GM21786 (cell line): ENCODE measurements at regions not wholly inside any gene's neighbourhood (a gene's known extent, or its start where the extent isn't known, plus 50 kb on each side); places are given as distances from the start of the nearest gene placed in this dataset.
A peak's percentile ranks its signal among the peaks of the same experiment; 100 is the strongest.
"Not testable (repeated sequence)": the region's sequence is repeated elsewhere in the genome, so short reads cannot be mapped to it uniquely, and the experiment has no call there.

ENCODE experiments used
- ATAC-seq: cut with Tn5 transposase; IDR thresholded peaks from one replicate; pipeline ENCODE4 v1.9.1; 2021; ENCODE audit not compliant: unreplicated experiment

DNA sequence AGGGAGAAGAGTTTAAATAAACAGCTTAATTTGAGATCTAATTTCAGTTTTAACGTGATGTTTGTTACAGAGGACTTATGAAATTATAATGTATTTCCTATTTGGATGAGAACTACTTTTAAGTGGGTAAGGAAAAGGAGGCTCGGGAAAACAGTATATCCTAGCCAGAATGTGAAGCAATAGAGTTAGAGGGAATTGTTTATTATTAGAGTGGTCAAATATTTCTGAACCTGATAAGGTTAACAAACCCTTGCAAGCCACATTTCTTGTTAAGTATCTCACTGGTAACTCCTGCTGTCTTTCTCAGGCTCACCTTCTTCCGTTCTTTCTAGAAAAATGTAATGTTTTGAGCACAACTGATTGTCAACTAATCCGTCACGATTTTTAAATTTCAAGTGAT, 335.1 kb upstream of the MBL2 start:
- no peak for ATAC-seq

DNA sequence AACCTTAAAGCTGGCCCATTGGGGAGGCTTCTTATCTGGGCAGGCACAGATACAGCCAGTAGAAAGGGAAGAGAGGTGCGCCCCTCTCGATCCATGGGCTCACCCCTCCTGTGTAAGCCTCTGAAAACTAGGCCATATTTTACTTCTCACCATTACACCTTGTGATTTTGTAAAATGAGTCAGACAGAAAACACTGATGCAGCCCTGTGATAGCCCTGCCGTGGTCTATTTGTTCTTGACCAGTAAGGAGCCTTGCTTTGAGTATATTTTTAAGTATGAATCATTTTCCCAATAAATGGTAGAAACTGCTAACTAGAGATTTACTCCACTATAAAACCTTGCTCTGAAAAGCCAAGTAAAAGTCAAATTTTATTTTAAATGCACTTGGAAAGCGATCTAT, 329.8 kb upstream of the MBL2 start:
- no peak for ATAC-seq

DNA sequence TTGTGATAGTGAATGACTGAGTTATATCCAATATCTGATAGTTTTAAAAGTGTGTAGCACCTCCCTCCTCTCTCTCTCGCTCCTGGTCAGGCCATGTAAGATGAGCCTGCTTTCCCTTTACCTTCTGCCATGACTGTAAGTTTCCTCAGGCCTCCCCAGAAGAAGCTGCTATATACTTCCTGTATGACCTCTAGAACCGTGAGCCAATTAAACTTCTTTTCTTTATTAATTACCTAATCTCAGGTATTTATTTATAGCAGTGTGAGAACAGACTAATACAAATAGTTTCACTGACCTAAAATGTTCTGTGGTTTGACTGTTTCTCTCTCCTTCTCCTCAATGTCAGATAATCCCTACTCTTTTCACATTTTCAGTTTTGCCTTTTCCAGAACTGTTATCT, 321.3 kb upstream of the MBL2 start:
- ATAC-seq, result no peak

DNA sequence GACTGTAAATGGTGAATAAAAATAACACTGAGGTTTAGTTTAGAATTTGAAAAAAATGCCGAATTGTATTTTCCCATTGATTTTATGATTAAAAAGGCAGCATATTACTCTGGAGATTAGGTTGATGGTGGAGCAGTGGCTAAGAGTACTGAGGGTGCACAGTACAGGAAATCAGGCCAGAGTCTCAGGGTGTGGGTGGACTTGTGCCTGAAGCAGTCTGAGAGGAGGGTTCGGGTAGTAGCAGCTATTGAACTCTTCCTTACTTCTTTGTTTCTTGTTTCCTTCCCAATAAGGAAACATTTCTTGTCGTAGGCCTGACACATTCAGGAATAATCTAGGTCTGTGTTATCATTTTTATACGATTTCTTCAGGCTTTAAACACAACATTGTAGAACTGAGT, 319.0 kb upstream of the MBL2 start:
- no peak for ATAC-seq

DNA sequence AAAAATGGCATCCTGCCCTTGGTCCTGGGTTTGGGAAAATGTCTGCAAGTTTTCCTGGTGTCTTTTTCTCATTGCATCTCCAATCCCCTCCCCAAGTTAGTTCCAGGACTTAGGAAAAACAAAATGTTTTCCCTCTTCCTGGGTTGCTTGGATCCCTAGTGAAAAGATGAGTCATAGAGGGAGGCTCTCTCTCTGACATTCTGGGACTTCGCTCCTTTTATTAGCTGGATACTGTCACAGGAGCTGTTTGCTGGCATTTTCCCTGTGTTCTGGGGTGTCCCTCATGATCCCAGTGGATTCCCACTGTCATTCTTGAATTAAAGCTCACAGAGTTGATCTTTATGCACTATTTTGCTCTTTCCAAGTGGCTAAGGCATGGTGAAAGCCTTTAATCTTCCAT, 316.4 kb upstream of the MBL2 start:
- no peak for ATAC-seq

DNA sequence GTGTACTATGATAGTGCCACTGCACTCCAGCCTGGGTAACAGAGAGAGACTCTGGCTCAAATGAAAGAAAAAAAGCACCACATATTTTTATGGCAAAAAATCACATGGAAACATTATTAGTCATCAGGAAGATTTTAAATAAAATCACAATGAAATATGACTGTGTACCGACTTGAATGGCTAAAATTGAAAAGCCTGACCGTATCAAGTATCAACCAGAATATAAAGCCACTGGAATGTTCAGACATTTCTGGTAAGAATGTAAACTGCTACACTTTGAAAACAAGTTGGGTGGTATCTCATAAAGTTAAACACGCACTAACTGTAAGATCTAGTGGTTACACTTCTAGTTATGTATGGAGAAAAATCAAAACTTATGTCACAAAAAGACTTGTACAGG, 306.7 kb upstream of the MBL2 start:
- ATAC-seq, result no peak

DNA sequence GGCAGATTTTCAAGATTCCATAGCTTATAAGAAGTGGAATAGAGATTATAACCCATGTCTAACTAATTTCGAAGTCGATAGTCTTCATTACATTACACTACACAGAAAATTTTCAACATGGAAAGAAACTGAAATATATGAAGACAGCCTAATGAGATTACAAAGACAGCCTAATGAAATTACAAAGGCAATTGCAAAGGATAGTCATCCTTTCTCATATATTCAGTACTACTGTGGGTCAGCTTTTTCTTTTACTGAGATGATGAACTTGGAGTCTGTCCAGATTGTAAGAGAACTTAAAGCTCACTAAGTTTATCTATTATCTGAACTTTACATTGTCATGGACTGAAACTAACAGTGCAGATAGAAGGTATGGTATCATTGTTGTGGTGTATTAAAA, 304.4 kb upstream of the MBL2 start:
- no peak for ATAC-seq

DNA sequence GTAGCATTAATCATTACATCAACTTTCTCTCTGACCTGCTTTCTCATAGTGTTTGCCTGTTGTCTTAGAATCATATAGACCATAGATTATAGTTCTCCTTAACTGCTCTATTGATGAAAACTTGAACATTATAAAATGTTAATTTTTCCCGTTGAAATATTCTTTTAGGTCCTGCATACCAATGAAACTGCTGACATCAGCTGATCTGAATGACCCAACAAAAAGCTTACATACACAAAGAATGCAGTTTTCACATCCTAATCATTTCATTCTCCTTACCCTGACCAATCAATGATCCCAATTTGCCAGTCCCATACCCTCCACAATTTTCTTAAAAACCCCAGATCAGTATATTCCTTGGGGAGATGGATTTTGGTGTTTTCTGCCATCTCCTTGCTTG, 302.9 kb upstream of the MBL2 start:
- ATAC-seq, result no peak

DNA sequence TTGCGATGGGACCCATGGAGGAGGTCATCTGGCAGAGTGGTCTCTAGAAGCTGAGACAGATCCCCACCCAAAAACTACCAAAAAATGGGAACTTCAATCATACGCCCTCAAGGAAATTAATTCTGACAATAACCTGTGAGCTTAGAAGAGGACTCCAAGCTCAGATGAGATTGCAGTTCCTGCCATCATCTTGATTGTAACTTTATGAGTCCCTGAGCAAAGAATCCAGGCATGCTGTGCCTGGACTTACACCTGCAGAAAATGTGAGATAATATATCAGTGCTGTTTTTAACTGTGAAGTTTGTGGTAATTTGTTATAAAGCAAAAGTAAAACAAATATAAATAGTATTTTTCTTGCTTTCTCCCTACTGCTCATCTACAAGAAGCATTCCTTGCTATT, 299.6 kb upstream of the MBL2 start:
- ATAC-seq, result no peak

DNA sequence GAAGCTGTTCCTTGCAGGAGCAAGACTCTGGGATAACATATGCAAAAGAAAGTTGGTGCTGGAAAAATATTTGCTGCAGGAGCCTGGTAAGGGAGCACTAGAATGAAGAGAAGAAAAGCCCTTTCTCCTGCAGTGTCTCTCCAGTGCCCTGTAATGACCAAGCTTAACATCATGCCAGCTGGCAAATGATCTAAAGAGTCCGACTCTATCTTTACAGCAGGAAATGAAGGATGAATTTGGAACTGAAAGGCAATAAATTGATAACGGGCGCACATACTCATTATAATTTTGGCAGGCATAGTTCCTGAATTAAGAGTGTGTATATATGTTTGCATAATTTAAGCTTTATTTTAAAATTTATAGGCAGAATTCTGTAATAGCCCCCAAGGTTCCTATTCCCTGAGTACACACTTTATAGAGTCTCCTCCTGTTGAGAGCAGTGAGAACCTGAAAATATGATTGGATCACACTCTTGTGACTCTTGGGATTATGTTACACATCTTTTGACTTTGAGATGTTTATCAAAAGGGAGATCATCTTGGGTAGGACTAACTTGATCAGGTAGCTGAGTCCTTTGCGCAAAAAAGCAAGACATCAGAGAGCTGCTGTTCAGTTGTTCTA, 299.0 kb upstream of the MBL2 start:
- no peak for ATAC-seq

DNA sequence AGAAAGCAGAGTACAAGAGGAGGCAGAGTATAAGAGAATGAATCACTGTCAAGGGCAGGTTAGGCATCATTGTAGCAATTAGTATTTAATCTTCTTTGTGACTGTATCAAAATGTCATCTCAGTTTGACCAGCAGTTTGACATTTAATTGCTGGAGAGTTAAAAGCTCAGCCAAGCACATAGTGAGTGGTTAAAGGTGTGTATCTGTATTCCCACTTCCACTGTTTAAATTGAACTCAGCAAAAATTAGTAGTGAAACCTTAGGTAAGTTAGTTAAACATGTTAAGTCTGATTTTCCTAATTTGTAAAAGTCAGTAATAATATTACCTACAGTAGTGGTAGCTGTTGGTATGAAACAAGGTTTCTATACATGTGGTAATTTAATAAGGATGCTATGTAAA, 296.4 kb upstream of the MBL2 start:
- no peak for ATAC-seq

DNA sequence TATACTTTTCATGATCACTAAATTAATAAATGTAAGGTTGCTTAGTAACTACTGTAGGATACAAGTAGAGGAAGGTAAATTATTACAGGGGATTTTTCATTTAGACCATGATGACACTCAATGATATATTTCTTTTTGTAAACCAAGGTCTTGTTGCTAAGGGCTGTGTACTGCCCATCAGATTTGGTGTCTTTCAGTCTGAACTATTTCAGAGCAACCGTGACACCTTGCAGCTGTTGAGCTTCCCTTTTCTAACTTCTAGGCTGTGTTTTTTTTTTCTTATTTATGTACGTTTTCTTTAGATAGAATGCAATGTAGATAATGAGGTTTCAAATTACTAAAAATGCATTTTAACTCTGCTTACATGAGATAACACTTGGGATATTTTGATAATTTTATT, 292.0 kb upstream of the MBL2 start:
- no peak for ATAC-seq

DNA sequence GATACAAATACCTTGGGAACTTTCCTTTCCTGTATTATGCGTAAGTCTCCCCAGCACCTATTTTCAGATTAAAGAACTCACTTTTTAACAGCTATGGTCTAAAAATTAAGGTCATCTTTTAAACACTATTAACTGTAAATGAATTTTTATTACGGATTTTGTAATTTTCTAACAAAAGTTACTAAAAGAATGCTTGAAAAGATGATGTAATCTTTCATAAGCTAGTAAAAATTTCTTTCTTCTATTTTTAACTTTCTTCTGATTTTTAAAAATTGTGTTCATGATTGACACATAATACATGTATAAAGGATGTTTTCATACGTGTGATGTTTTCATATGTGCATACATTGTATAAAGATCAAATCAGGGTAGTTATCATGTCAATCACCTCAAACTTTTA, 291.2 kb upstream of the MBL2 start:
- ATAC-seq, result no peak

DNA sequence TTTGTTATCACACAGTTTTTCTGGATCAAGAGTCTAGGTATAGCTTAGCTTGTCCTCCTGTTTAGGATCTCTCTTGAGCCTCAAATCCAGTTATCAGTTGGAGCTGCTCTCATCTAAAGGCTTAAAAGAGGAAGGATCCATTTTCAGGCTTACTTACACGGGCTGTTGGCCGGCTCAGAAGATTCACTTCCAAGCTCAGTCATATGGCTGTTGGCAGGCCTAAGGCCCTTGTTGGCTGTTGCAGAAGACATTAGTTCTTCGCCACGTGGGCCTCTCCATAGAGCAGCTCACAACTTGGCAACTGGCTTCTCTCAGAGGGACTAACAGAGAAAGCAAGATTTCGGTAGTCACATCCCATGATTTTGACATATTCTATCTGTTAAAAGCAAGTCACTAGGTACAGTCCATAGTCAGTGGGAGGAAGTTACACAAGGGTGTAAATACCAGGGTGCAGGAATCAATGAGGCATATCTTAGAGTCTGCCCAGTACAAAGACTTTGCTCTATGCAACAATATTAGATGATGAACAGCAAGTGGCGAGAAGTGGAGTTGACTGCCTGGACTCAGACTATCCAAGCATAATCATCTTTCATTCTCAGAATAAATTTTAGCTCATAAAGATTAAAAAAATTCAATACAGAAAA, 280.1 kb upstream of the MBL2 start:
- ATAC-seq, result no peak

DNA sequence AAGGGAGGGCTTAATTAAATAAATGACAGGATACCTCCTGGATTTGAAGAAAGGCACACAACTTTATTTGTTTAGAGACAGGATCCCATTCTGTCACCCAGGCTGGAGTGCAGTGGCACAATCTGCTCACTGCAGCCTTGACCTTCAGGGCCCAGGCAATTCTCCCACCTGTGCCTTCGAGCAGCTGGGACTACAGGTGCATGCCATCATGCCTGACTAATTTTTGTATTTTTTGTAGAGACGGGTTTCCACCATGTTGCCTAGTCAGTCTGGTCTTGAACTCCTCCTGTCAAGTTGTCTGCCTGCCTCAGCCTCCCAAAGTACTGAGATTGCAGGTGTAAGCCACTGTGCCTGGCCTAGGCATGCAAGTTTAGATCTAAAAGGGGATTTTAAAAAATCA, 272.7 kb upstream of the MBL2 start:
- ATAC-seq, result no peak

DNA sequence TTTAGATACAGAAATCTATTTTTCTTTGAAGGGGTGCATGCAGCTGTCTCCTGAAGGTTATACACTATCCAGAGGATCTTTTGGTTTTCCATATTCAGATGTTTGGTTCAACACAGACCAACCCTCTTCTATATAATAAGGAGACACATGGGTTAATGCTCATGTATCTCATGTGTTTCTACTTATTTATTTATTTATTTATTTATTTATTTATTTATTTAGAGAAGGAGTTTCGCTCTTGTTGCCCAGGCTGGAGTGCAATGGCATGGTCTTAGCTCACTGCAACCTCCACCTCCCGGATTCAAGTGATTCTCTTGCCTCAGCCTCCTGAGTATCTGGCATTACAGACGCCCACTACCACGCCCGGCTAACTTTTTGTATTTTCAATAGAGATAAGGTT, 263.2 kb upstream of the MBL2 start:
- ATAC-seq, result not testable (repeated sequence)

DNA sequence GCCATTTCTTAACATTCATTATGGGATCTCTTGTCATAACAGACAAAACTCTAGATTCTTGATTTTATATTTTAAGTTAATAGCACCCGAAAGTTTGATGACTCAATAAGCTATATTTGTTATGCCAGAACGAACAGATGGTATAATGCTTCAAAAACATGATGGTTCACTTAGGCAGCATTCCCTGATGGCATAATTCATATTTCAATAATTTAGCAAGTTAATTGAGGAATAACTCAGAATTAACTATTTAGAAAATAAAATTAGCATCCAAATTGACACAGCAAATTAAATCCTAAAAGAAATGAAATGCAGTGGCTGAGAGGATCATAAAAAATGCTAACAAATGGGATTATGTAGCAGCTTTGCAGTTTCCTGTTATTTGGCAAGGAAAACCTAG, 260.8 kb upstream of the MBL2 start:
- no peak for ATAC-seq

DNA sequence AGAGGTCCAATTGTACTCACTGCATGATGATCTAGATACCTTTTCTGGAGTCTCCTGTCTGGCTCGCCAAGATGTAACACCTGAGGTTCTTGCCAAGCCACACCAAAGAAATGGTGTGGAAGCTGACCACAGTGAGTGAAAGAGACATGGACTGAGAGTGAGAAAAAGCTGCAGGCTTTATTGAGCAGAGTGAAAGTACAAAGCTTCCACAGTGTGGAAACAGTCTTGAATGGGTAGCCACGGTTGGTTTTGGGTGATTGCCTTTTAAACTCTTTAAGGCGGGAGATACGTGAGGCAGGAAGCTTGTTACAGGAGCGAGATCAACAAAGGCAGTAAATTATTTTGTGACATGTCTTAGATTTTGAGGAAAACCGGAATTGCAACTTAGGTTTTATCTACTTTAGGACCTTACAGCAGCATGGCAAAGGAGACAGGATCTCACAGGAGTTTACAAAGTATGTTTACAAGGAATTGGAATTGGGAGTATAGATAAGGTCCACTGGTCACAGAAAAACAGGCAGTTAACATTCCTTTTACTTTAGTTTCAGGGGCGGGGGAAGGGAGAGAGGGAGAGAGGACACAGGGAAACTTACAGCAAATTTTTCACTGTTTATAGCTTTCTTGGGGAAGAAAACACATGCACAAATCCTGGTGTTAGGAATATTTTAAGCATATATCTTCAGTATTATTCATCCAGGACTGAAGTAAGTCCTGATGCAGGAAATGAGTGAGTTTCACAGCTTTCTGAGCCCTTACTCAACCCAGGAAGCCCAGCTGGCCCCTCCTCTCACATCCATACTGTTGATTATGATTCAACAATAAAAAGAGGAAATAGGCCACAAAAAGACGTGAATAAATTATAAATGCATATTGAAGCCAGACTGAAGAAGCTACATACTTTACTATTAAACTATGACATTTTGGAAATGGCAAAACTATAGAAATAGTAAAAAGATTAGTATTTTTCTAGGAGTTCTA, 257.6 kb upstream of the MBL2 start:
- peak; percentile 60 for ATAC-seq

DNA sequence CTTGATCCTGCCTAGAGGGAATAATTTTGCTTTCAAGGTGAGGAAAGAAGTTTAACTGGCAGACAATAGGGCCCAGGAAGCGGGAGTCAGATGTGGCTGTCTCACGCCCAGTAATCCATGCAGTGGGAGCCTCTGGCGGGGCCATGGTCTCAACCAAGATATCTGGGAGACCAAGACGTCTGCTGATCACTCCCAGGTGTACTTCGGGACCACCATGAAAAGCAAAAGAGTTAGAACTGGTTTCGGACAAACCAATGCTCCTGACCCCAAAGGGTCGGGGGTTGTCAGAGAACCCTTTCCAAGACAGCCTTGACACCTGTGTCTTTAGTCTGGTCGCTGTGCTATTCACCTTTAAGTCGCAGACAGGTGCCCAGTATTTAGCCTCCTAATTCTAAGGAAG, 256.9 kb upstream of the MBL2 start:
- ATAC-seq, result no peak

DNA sequence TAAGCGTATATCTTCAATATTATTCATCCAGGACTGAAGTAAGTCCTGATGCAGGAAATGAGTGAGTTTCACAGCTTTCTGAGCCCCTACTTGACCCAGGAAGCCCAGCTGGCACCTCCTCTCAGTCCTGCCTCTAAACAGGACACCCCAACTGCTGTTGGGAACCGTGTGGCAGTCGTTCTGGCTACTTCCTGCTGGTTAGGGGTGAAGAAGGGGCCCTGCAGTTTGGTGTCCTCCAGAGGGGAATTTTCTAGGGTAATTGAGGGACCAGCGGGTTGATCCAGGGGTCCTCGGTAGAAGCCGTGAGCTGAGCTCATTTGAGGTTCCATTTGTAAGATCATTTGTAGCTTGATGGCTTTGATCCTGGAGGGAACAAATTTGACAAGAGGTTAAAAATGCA, 253.2 kb upstream of the MBL2 start:
- not testable (repeated sequence) for ATAC-seq

DNA sequence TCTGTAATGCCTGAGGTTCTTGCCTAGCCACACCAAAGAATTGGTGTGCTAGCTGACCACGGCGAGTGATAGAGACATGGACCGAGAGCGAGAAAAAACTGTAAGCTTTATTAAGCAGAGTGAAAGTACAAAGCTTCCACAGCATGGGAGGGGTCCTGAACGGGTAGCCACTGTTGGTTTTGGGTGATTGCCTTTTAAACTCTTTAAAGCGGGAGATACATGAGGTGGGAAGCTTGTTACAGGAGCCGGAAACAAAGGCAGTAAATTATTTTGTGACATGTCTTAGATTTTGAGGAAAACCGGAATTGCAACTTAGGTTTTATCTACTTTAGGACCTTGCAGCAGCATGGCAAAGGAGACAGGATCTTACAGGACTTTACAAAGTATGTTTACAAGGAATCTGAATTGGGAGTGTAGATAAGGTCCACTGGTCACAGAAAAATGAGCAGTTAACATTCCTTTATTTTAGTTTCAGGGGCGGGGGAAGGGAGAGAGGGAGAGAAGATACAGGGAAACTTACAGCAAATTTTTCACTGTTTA, 252.7 kb upstream of the MBL2 start:
- peak; percentile 46 for ATAC-seq

DNA sequence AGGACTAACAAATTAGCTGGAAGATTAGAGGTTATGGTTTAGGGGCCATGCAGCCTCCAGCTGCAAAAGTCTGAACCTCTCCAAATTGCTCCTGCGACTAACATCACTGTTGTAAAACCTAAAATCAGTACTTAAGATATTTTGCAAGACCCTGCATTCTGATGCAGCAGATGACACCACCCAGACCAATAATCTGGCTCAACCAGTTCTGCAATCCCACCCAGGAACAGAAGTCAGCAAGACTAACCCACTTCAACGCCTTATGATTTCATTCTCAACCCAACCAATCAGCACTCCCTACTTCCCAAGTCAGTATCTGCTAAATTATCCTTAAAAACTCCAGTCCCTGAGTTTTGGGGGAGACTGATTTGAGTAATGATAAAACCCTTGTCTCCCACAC, 250.8 kb upstream of the MBL2 start:
- ATAC-seq, result no peak
